CD14-positive monocyte (primary cell): ENCODE measurements at regions not wholly inside any gene's neighbourhood (a gene's known extent, or its start where the extent isn't known, plus 50 kb on each side); places are given as distances from the start of the nearest gene placed in this dataset.

Experiments
- DNase-seq, 3 donors: peaks; one replicate each; pipeline ENCODE4 v3.0.0-alpha.2; 2011 to 2022
- H2AFZ ChIP-seq: 2 replicates; pipeline ENCODE4 v1.6.0; 2012; ENCODE audit warnings: mild to moderate bottlenecking, low read depth, low read length, inconsistent platforms; ENCODE audit not compliant: insufficient read depth, poor library complexity, severe bottlenecking
- H3K27ac ChIP-seq, 2 donors: 1 replicate in 1 of 2; 2 replicates in 1 of 2; pipeline ENCODE4 v1.5.1; 2012 to 2013; ENCODE audit warnings: low read length in 2 of 2, control low read depth in 1 of 2, inconsistent platforms in 1 of 2, low read depth in 1 of 2, mild to moderate bottlenecking in 1 of 2
- H3K27me3 ChIP-seq, 2 donors: one replicate each; pipeline versions ENCODE4 v1.6.0 to v1.6.1; 2011 to 2013; ENCODE audit warnings: low read length in 2 of 2; ENCODE audit not compliant: control insufficient read depth in 2 of 2, insufficient read depth in 2 of 2
- H3K36me3 ChIP-seq, 2 donors: replicated peaks in 1 of 2; 1 replicate in 1 of 2; 2 replicates in 1 of 2; pipeline versions ENCODE4 v1.5.1 to v1.6.1; 2012 to 2013; ENCODE audit warnings: low read length in 2 of 2, control low read depth in 1 of 2, inconsistent platforms in 1 of 2, mild to moderate bottlenecking in 1 of 2; ENCODE audit not compliant: insufficient read depth in 2 of 2, control insufficient read depth in 1 of 2
- H3K4me1 ChIP-seq, 2 donors: 1 replicate in 1 of 2; 2 replicates in 1 of 2; pipeline versions ENCODE4 v1.5.1 to v1.6.1; 2012 to 2013; ENCODE audit warnings: low read length in 2 of 2, control low read depth in 1 of 2, inconsistent platforms in 1 of 2, mild to moderate bottlenecking in 1 of 2, moderate library complexity in 1 of 2; ENCODE audit not compliant: insufficient read depth in 2 of 2, control insufficient read depth in 1 of 2
- H3K4me2 ChIP-seq: replicated peaks from 2 replicates; pipeline ENCODE3; 2012; ENCODE audit warnings: low read length, moderate library complexity, mild to moderate bottlenecking; ENCODE audit not compliant: poor library complexity, severe bottlenecking; ENCODE audit errors: extremely low read depth
- H3K4me3 ChIP-seq, 3 experiments: fragments of 200-600 bp in 1 of 3; sonication (generic) in 1 of 3; replicated peaks in 1 of 3; 1 replicate in 2 of 3; 2 replicates in 1 of 3; pipeline ENCODE4 v1.5.1; 2011 to 2013; ENCODE audit warnings: low read length in 3 of 3, mild to moderate bottlenecking in 3 of 3, control low read depth in 2 of 3, low read depth in 2 of 3, inconsistent platforms in 1 of 3, moderate library complexity in 1 of 3
- H3K79me2 ChIP-seq: 2 replicates; pipeline ENCODE4 v1.6.0; 2012; ENCODE audit warnings: mild to moderate bottlenecking, control low read depth, inconsistent platforms, low read length, moderate library complexity; ENCODE audit not compliant: insufficient read depth
- H3K9ac ChIP-seq: 2 replicates; pipeline ENCODE4 v1.6.0; 2017; ENCODE audit warnings: low read length, mild to moderate bottlenecking; ENCODE audit not compliant: insufficient read depth, poor library complexity, severe bottlenecking
- H3K9me3 ChIP-seq, 2 donors: replicated peaks in 1 of 2; 1 replicate in 1 of 2; 2 replicates in 1 of 2; pipeline versions ENCODE4 v1.5.1 to v1.6.1; 2012 to 2013; ENCODE audit warnings: low read length in 2 of 2, control low read depth in 1 of 2; ENCODE audit not compliant: control insufficient read depth in 1 of 2, insufficient read depth in 1 of 2
- H4K20me1 ChIP-seq: 2 replicates; pipeline ENCODE4 v1.6.0; 2012; ENCODE audit warnings: mild to moderate bottlenecking, low read length, control low read depth, moderate library complexity; ENCODE audit not compliant: insufficient read depth
- H3K27ac Mint-ChIP-seq, 7 donors: one replicate each; pipeline ENCODE4 v1.8.0; 2020; ENCODE audit warnings: mild to moderate bottlenecking in 7 of 7, mixed read lengths in 7 of 7, moderate library complexity in 6 of 7, inconsistent platforms in 2 of 7
- H3K27me3 Mint-ChIP-seq, 3 donors: one replicate each; pipeline ENCODE4 v1.8.0; 2021 to 2022; ENCODE audit warnings: low read depth in 3 of 3, mild to moderate bottlenecking in 3 of 3, mixed read lengths in 3 of 3, moderate library complexity in 3 of 3, inconsistent platforms in 1 of 3
- H3K36me3 Mint-ChIP-seq, 2 donors: one replicate each; pipeline ENCODE4 v1.8.0; 2020; ENCODE audit warnings: mixed read lengths in 2 of 2, inconsistent platforms in 1 of 2, mild to moderate bottlenecking in 1 of 2
- H3K4me1 Mint-ChIP-seq: one replicate; pipeline ENCODE4 v1.8.0; 2020; ENCODE audit warnings: mild to moderate bottlenecking, mixed read lengths
- H3K4me3 Mint-ChIP-seq, 2 donors: one replicate each; pipeline ENCODE4 v1.8.0; 2020; ENCODE audit warnings: mild to moderate bottlenecking in 2 of 2, mixed read lengths in 2 of 2, moderate library complexity in 1 of 2
- H3K9me3 Mint-ChIP-seq, 7 donors: one replicate each; pipeline ENCODE4 v1.8.0; 2020 to 2022; ENCODE audit warnings: mixed read lengths in 7 of 7, mild to moderate bottlenecking in 6 of 7, moderate library complexity in 6 of 7, inconsistent platforms in 2 of 7
- CTCF ChIP-seq: fragments of 200-600 bp; IDR thresholded peaks from one replicate; pipeline ENCODE4 v1.8.0; 2022; ENCODE audit warnings: antibody characterized with exemption, mild to moderate bottlenecking
- WGBS: methylation state at CpG from one replicate; pipeline ENCODE4 v1.1.5; 2013; ENCODE audit warnings: missing lambda C conversion rate; ENCODE audit not compliant: insufficient coverage; 5-methylcytosine and 5-hydroxymethylcytosine counted together
- intact Hi-C, 2 donors: fragments of 100-400 bp; cut with micrococcal nuclease; formaldehyde crosslinking; loops; one replicate each; pipeline versions ENCODE4 v1.15.0 to v1.15.1; 2023

GRCh38 chr9:107188376-107188775, 94.7 kb upstream of the RAD23B start:
- DNase-seq, result no peak
- Mint-ChIP-seq H3K36me3 (no peaks in the 10 kb centered on the region), H3K9me3 (peaks cover 4 to 7% (median 6%) of the 10 kb centered on the region in 7 donors), H3K4me3 (no peak overlapping the region), H3K4me1 (no peaks in the 10 kb centered on the region), H3K27me3 (peaks cover 6 to 17% (median 8%) of the 10 kb centered on the region in 3 donors), H3K27ac (no peak overlapping the region)
- H3K4me2 ChIP-seq, result no peak overlapping the region
- TF ChIP-seq CTCF, result no peak
- H4K20me1 ChIP-seq, result no peaks in the 10 kb centered on the region
- H3K27me3 ChIP-seq, result no peaks in the 10 kb centered on the region
- no peaks in the 10 kb centered on the region for H3K79me2 ChIP-seq
- peaks cover 3 to 4% of the 10 kb centered on the region in 2 donors for H3K9me3 ChIP-seq
- H3K27ac ChIP-seq, result no peak overlapping the region
- H3K4me1 ChIP-seq, result no peaks in the 10 kb centered on the region
- intact Hi-C loops, result no loop called here
- WGBS, result no CpG with 5 or more reads among the region's 1 CpG
- H2AFZ ChIP-seq, result no peak overlapping the region
- H3K36me3 ChIP-seq, result no peaks in the 10 kb centered on the region
- no peak overlapping the region for H3K9ac ChIP-seq
- no peak overlapping the region for H3K4me3 ChIP-seq

GRCh38 chr9:107190061-107190935, 92.8 kb upstream of the RAD23B start:
- H3K9ac ChIP-seq, result no peak overlapping the region
- no peak overlapping the region for H3K4me2 ChIP-seq
- no peak overlapping the region for H3K4me3 ChIP-seq
- no peak overlapping the region for H3K27ac ChIP-seq
- intact Hi-C loops, result no loop called here
- TF ChIP-seq CTCF, result no peak
- H3K36me3 Mint-ChIP-seq, result no peaks in the 10 kb centered on the region
- H3K79me2 ChIP-seq, result no peaks in the 10 kb centered on the region
- no peaks in the 10 kb centered on the region for H3K27me3 ChIP-seq
- H3K4me1 Mint-ChIP-seq, result no peaks in the 10 kb centered on the region
- WGBS, result 74% methylated on average over 2 of the region's 3 CpGs
- H3K9me3 Mint-ChIP-seq, result peaks cover 0 to 6% (median 1%) of the 10 kb centered on the region in 7 donors
- no peak for DNase-seq
- no peak overlapping the region for H2AFZ ChIP-seq
- peaks cover 6 to 18% (median 10%) of the 10 kb centered on the region in 3 donors for H3K27me3 Mint-ChIP-seq
- no peaks in the 10 kb centered on the region for H3K4me1 ChIP-seq
- H3K36me3 ChIP-seq, result no peaks in the 10 kb centered on the region
- no peak overlapping the region for H3K27ac Mint-ChIP-seq
- no peaks in the 10 kb centered on the region for H4K20me1 ChIP-seq
- H3K9me3 ChIP-seq, result no peaks in the 10 kb centered on the region
- no peak overlapping the region for H3K4me3 Mint-ChIP-seq
